Type B pancreatic cell (in vitro differentiated cells): ENCODE measurements at regions not wholly inside any gene's neighbourhood (a gene's known extent, or its start where the extent isn't known, plus 50 kb on each side); places are given as distances from the start of the nearest gene placed in this dataset.
A peak's percentile ranks its signal among the peaks of the same experiment; 100 is the strongest.

ENCODE experiments used
- DNase-seq: peaks from one replicate; pipeline ENCODE4 v3.0.0; 2021; ENCODE audit warnings: mixed read lengths; ENCODE audit not compliant: unreplicated experiment; ENCODE audit errors: extremely low spot score
- H3K27ac Mint-ChIP-seq: 2 replicates; pipeline ENCODE4 v1.8.0; 2021; ENCODE audit warnings: mild to moderate bottlenecking, mixed read lengths
- H3K27me3 Mint-ChIP-seq: 2 replicates; pipeline ENCODE4 v1.8.0; 2021; ENCODE audit warnings: mixed read lengths
- H3K36me3 Mint-ChIP-seq: 2 replicates; pipeline ENCODE4 v1.8.0; 2021; ENCODE audit warnings: mixed read lengths
- H3K4me1 Mint-ChIP-seq: one replicate; pipeline ENCODE4 v1.8.0; 2021; ENCODE audit warnings: mixed read lengths; ENCODE audit not compliant: unreplicated experiment
- H3K4me3 Mint-ChIP-seq: 2 replicates; pipeline ENCODE4 v1.8.0; 2021; ENCODE audit warnings: mild to moderate bottlenecking, mixed read lengths
- H3K9me3 Mint-ChIP-seq: 2 replicates; pipeline ENCODE4 v1.8.0; 2021; ENCODE audit warnings: mixed read lengths
- TF ChIP-seq, protein P1 (sequence below): fragments of 200-600 bp; sonication (generic); conservative IDR thresholded peaks from 2 replicates; pipeline ENCODE4 v1.5.0; 2021; ENCODE audit warnings: antibody characterized with exemption, mild to moderate bottlenecking

DNA sequence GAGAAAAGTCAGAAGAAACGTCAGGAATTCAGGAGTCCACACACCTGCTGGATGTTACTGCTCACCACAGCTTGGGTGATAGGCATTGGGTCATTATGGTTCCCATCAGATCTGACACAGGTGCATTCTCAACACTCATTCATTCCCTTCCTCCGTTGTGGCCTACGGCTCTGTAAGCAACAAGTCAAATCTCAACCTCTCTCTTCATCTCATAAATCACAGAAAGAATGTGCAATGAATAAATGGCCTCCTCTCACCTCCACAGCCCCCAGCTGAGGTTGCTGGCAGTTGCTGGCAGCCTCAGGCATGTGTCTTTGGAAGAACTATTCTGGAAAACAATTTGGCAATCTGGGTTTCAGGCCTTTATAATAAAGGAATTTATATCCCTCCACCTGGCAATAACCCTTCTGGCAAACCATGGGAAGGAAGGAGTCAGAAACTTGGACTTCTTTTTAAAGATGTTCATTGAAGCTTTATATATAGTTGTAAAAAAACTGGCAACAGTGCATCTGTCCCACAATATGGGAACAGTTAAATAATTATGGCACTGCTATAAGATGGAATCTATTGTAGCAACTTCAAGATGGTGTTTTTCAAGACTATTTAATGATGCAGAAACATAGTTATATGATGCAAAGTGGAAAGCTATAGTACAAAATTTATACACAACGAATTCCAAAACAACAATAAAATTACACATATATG lies 175.4 kb downstream of the ANAPC1 start:
- TF ChIP-seq, protein P1, sequence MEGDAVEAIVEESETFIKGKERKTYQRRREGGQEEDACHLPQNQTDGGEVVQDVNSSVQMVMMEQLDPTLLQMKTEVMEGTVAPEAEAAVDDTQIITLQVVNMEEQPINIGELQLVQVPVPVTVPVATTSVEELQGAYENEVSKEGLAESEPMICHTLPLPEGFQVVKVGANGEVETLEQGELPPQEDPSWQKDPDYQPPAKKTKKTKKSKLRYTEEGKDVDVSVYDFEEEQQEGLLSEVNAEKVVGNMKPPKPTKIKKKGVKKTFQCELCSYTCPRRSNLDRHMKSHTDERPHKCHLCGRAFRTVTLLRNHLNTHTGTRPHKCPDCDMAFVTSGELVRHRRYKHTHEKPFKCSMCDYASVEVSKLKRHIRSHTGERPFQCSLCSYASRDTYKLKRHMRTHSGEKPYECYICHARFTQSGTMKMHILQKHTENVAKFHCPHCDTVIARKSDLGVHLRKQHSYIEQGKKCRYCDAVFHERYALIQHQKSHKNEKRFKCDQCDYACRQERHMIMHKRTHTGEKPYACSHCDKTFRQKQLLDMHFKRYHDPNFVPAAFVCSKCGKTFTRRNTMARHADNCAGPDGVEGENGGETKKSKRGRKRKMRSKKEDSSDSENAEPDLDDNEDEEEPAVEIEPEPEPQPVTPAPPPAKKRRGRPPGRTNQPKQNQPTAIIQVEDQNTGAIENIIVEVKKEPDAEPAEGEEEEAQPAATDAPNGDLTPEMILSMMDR = no peak
- Mint-ChIP-seq H3K9me3 (peaks cover 8% of the 10 kb centered on the region), H3K27me3 (no peaks in the 10 kb centered on the region), H3K4me1 (peaks cover 17% of the 10 kb centered on the region), H3K36me3 (no peaks in the 10 kb centered on the region), H3K4me3 (no peak overlapping the region), H3K27ac (peak overlapping the region; percentile 14)
- DNase-seq = no peak

DNA sequence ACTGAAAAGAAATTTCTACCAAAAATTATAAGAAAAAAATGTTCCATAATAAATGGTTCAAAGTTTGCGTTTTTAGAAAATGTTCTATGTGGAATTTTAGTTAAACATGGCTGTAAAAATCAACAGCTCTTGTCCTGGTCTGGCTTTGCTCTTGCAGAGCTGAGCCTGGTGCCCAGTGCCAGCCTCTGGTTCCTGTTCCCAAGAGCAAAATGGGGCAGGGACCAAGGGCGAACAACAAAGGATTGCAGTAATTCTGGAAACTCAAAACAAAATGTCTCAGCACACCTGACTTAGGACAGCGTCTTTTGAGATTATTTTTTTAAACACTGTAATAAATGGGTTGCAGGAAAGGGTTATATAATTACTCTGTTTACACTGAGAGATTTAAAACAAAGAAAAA lies 174.7 kb downstream of the ANAPC1 start:
- Mint-ChIP-seq H3K9me3 (peaks cover 8% of the 10 kb centered on the region), H3K27me3 (no peaks in the 10 kb centered on the region), H3K27ac (no peak overlapping the region), H3K36me3 (no peaks in the 10 kb centered on the region), H3K4me3 (no peak overlapping the region), H3K4me1 (peaks cover 17% of the 10 kb centered on the region)
- no peak for DNase-seq
- TF ChIP-seq, protein P1 = no peak

DNA sequence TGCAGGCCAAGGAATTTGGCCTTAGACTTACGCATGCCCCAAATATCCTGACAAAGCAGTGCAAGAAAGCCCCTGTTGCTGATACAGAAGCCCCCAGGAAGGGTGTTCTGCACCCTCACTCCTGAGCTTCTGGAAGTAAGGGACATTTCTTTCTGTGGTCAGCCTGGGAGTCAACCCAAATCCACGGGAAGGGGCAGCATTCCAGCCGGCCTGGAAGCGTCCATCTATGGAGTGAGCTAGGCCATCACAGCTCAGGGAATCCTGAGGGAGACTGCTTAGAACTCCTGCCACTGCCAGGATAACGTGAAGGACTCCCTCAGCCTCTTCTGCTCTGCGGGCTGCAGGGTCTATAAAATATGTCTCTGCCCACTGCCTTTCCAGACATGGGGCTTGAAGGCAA lies 173.9 kb downstream of the ANAPC1 start:
- Mint-ChIP-seq H3K27ac (no peak overlapping the region), H3K9me3 (peaks cover 8% of the 10 kb centered on the region), H3K36me3 (no peaks in the 10 kb centered on the region), H3K4me3 (no peak overlapping the region), H3K4me1 (peaks cover 15% of the 10 kb centered on the region), H3K27me3 (no peaks in the 10 kb centered on the region)
- TF ChIP-seq, protein P1 = no peak
- no peak for DNase-seq

DNA sequence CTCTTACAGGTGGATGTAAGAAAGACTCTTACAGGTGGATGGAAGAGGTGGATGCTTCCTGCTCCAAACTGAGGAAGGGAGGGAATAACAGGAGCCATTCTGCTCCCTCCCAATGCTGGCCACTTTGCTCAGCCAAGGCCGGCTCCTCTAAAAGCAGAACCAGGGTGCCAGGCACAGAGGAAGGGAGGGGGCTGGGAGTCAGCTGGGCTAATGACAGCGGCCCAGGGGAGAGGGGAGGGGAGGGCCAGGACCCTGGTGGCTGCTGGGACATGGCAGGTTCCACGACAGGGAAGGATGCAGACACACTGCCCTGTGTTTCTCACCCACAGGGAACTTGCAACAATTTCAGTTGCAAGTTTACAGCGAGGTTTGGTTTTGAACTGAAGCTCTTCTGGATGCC lies 173.4 kb downstream of the ANAPC1 start:
- H3K27me3 Mint-ChIP-seq = no peaks in the 10 kb centered on the region
- H3K4me1 Mint-ChIP-seq = peaks cover 10% of the 10 kb centered on the region
- H3K27ac Mint-ChIP-seq = no peak overlapping the region
- H3K36me3 Mint-ChIP-seq = no peaks in the 10 kb centered on the region
- no peak overlapping the region for H3K4me3 Mint-ChIP-seq
- TF ChIP-seq, protein P1 = no peak
- DNase-seq = no peak
- H3K9me3 Mint-ChIP-seq = peaks cover 8% of the 10 kb centered on the region

DNA sequence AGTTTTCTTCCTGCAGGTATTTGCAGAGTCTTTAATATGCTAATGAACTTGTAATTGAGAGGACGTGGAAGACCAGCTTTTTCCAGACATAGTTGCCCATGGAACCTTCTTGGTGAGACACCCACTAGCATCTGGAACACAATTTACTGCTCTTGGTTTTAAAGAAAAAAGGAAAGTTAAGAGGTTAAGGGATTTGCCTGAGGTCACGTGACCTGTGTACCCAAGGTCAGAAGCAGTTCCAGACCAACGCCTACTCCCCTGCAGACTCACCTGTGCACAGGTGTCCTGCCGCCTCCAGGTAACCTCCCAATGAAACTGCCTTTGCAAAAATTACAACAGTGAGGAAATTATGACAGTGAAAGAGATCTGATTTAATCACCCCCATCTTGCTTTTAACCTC lies 172.7 kb downstream of the ANAPC1 start:
- Mint-ChIP-seq H3K4me1 (peaks cover 4% of the 10 kb centered on the region), H3K4me3 (no peak overlapping the region), H3K9me3 (peaks cover 8% of the 10 kb centered on the region), H3K27me3 (no peaks in the 10 kb centered on the region), H3K36me3 (no peaks in the 10 kb centered on the region), H3K27ac (no peak overlapping the region)
- no peak for DNase-seq
- TF ChIP-seq, protein P1 = no peak
